ENCODE measurements at regions not wholly inside any gene's neighbourhood (a gene's known extent, or its start where the extent isn't known, plus 50 kb on each side); places are given as distances from the start of the nearest gene placed in this dataset.

DNA sequence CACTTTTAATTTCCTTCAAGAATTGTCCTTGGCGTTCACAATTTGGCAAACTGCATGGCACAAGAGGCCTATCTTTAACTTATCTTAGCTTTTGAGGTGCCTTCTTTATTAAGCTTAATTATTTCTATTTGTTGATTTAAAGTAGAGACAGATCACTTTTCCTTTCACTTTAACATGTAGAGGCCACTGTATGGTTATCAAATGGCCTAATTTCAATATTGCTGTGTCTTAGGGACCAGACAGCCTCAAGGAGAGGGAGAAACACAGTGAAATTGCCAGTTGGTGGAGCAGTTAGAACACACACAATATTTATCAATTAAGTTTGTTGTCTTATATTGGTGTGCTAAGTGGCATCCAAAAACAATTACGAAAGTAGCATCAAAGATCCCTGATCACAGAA, 1013.9 kb downstream of the KCNT2 start:
- Histone ChIP-seq H3K36me3 (ENCODE audit: insufficient read depth, low read length) (no peaks in the 10 kb centered on the region), H3K9me2 (ENCODE audit: insufficient read depth, low read length) (no peaks in the 10 kb centered on the region), H2AFZ (ENCODE audit: low read length) (no peak overlapping the region), H3K27ac (ENCODE audit: low read depth, low read length, poor library complexity, severe bottlenecking) (no peak overlapping the region), H3K4me1 (ENCODE audit: insufficient read depth, low read length, poor library complexity, severe bottlenecking) (no peaks in the 10 kb centered on the region), H4K20me1 (ENCODE audit: insufficient read depth, low read length) (no peaks in the 10 kb centered on the region), H3K9me3 (ENCODE audit: low read length) (no peaks in the 10 kb centered on the region), H3K4me3 (ENCODE audit: low read depth, low read length, poor library complexity, severe bottlenecking) (no peak overlapping the region), H3K79me2 (ENCODE audit: insufficient read depth, low read depth, low read length) (no peaks in the 10 kb centered on the region), H3K4me2 (ENCODE audit: low read length) (no peak overlapping the region)
- ChIA-PET CTCF (ENCODE audit: unreplicated experiment) (interaction anchor here (0.9 kb wide), 1 partner anchor 162 kb away, joined by 3 read pairs; no protein-coding TSS in a partner anchor), POLR2A (interaction anchor here (1.0 kb wide), 1 partner anchor 19 kb away, joined by 3 read pairs; no protein-coding TSS in a partner anchor)
- BruUV-seq (replicated peaks): no TSS peak
- no peak for TF ChIP-seq EZH2phosphoT487 (IDR thresholded peaks at IDR 0.05; ENCODE audit: borderline replicate concordance, low read depth, low read length)
- TF ChIP-seq, protein P1, sequence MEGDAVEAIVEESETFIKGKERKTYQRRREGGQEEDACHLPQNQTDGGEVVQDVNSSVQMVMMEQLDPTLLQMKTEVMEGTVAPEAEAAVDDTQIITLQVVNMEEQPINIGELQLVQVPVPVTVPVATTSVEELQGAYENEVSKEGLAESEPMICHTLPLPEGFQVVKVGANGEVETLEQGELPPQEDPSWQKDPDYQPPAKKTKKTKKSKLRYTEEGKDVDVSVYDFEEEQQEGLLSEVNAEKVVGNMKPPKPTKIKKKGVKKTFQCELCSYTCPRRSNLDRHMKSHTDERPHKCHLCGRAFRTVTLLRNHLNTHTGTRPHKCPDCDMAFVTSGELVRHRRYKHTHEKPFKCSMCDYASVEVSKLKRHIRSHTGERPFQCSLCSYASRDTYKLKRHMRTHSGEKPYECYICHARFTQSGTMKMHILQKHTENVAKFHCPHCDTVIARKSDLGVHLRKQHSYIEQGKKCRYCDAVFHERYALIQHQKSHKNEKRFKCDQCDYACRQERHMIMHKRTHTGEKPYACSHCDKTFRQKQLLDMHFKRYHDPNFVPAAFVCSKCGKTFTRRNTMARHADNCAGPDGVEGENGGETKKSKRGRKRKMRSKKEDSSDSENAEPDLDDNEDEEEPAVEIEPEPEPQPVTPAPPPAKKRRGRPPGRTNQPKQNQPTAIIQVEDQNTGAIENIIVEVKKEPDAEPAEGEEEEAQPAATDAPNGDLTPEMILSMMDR (conservative IDR thresholded peaks at IDR 0.05; ENCODE audit: low read length): no peak
- DNase-seq (ENCODE audit: low spot score): no peak
- intact Hi-C loops (cut with micrococcal nuclease; ENCODE audit: unreplicated experiment): no loop called here

DNA sequence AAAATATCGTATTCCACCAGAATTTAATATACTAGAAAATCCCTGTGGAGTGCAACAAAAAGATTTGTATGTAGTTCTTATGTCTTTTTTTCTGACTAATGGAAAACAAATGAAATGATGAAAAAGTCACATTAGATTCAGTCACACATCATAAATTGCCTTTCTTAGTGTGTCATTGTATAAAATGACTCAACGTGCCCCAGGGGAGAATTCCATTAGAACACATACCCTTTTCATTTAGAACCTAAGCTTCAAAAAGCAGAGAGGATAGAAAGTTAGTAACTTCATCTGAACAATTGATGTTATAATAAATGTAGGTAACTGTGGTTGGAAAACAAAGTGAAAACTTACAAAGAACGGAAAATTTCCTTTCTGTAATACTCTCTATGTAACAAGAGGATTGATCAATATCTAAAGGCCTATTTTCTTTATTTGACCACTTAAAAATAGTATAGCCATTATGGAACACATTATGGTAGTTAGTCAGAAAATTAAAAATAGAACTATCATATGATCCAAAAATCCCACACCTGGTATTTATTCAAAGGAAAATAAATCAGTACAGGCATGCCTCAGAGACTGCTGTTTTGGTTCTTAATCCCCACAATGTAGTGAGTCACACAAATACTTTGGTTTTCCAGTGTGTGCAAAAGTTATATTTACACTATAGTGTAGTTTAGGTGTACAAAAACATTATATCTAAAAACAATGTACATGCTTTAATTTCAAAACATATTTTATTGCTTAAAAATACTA, 1016.1 kb downstream of the KCNT2 start:
- Histone ChIP-seq H3K27ac (ENCODE audit: low read depth, low read length, poor library complexity, severe bottlenecking) (no peak overlapping the region), H3K79me2 (ENCODE audit: insufficient read depth, low read depth, low read length) (no peaks in the 10 kb centered on the region), H4K20me1 (ENCODE audit: insufficient read depth, low read length) (no peaks in the 10 kb centered on the region), H2AFZ (ENCODE audit: low read length) (no peak overlapping the region), H3K4me3 (ENCODE audit: low read depth, low read length, poor library complexity, severe bottlenecking) (no peak overlapping the region), H3K9me2 (ENCODE audit: insufficient read depth, low read length) (no peaks in the 10 kb centered on the region), H3K9me3 (ENCODE audit: low read length) (no peaks in the 10 kb centered on the region), H3K4me1 (ENCODE audit: insufficient read depth, low read length, poor library complexity, severe bottlenecking) (no peaks in the 10 kb centered on the region), H3K4me2 (ENCODE audit: low read length) (no peak overlapping the region), H3K36me3 (ENCODE audit: insufficient read depth, low read length) (no peaks in the 10 kb centered on the region)
- intact Hi-C loops (cut with micrococcal nuclease; ENCODE audit: unreplicated experiment): no loop called here
- DNase-seq (ENCODE audit: low spot score): no peak
- POLR2A ChIA-PET: interaction anchor here (0.5 to 0.6 kb wide), 2 partner anchors 24 to 192 kb away, joined by 3 to 4 read pairs; no protein-coding TSS in a partner anchor
- CTCF ChIA-PET (ENCODE audit: unreplicated experiment): no interaction called here
- no TSS peak for BruUV-seq (replicated peaks)
- no peak for TF ChIP-seq EZH2phosphoT487 (IDR thresholded peaks at IDR 0.05; ENCODE audit: borderline replicate concordance, low read depth, low read length)
- TF ChIP-seq, protein P1 (conservative IDR thresholded peaks at IDR 0.05; ENCODE audit: low read length): no peak

DNA sequence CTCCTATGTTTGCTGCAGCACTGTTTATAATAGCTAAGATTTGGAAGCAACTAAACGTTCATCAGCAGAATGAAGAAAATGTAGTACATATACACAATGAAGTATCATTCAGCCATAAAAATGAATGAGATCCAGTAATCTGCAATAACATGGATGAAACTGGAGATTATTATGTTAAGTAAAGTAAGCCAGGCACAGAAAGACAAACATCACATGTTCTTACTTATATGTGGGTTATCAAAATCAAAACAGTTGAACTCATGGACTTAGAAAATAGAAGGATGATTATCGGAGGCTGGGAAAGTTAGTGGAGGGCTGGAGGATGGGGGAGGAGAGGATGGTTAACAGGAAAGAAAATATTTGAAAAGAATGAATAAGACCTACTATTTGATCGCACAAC, 1017.6 kb downstream of the KCNT2 start:
- Histone ChIP-seq H2AFZ (ENCODE audit: low read length) (no peak overlapping the region), H3K4me2 (ENCODE audit: low read length) (no peak overlapping the region), H4K20me1 (ENCODE audit: insufficient read depth, low read length) (no peaks in the 10 kb centered on the region), H3K27ac (ENCODE audit: low read depth, low read length, poor library complexity, severe bottlenecking) (no peak overlapping the region), H3K9me3 (ENCODE audit: low read length) (no peaks in the 10 kb centered on the region), H3K9me2 (ENCODE audit: insufficient read depth, low read length) (no peaks in the 10 kb centered on the region), H3K4me3 (ENCODE audit: low read depth, low read length, poor library complexity, severe bottlenecking) (no peak overlapping the region), H3K79me2 (ENCODE audit: insufficient read depth, low read depth, low read length) (no peaks in the 10 kb centered on the region), H3K4me1 (ENCODE audit: insufficient read depth, low read length, poor library complexity, severe bottlenecking) (no peaks in the 10 kb centered on the region), H3K36me3 (ENCODE audit: insufficient read depth, low read length) (no peaks in the 10 kb centered on the region)
- TF ChIP-seq EZH2phosphoT487 (IDR thresholded peaks at IDR 0.05; ENCODE audit: borderline replicate concordance, low read depth, low read length): no peak
- TF ChIP-seq, protein P1 (conservative IDR thresholded peaks at IDR 0.05; ENCODE audit: low read length): no peak
- BruUV-seq (replicated peaks): no TSS peak
- ChIA-PET POLR2A (no interaction called here), CTCF (ENCODE audit: unreplicated experiment) (no interaction called here)
- DNase-seq (ENCODE audit: low spot score): no peak
- intact Hi-C loops (cut with micrococcal nuclease; ENCODE audit: unreplicated experiment): no loop called here
